KBM-7 (cell line): ENCODE measurements at regions not wholly inside any gene's neighbourhood (a gene's known extent, or its start where the extent isn't known, plus 50 kb on each side); places are given as distances from the start of the nearest gene placed in this dataset.

Source experiments
- DNase-seq: peaks from one replicate; pipeline ENCODE4 v3.0.0-alpha.2; 2015
- in situ Hi-C: fragments of 300-500 bp; cut with MboI; formaldehyde crosslinking; loops from 2 replicates; pipeline ENCODE4 v1.14.3; 2020; ENCODE audit warnings: low sequenced_read_pairs, low pct_unique_long_range_greater_than_20kb, mixed read lengths

DNA sequence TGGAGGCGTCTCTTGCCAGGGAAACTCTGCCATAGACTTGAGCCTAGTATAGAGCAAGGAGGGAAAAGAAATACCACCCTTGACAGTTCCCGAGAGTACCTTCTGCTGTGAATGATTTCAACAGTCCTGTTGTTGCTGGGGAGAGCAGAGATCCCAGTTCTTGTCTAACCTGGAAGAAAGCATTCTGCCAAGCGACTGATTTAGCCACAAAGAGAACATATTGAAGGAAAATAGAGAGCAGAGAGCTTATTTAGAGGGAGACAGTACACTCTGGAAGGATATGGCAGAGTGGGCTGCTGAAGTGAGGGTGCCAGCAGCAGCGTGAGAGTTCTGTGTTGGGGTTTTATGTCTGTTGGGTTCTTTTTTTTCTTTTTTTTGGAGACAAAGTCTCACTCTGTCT is 966.9 kb upstream of the TMEM132C start:
- no peak for DNase-seq
- in situ Hi-C loops, result no loop called here

DNA sequence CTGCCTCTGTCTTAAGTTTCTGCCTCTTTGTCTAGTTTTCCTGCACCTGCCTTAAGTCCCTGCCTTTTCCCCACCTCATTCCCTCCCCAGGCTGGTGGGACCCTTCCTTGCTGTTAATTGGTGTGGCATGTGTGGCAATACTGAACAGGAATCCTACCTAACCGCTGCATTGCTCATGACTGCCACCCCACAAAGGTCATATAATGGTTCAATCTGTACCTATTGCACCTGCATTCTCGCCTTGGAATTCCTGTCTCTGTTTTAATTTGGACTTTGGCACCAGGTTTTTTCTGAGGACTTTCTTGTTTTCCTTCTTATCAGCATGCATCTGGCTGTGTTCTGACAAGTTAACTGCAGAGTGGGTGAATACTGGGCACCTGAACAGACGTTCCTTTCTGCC is 966.2 kb upstream of the TMEM132C start:
- no peak for DNase-seq
- in situ Hi-C loops, result no loop called here

DNA sequence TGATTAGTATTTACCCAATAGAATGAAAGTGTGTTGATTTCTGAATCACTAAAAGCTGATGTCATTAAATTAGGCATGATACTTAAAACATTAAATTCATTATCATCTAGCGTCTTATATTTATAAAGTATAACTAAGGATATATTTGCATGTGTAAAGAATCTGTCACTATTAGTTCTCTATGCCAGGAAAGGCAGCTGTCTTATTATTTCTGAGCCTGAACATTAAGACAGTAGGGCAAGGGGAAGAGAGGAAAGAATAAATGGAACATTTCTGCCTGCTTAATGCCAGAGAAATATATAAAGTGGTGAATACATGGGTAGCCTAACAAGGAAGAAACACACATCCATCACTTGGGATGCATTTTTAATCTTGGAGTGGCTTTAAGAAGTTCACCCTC is 965.1 kb upstream of the TMEM132C start:
- no peak for DNase-seq
- in situ Hi-C loops, result no loop called here

DNA sequence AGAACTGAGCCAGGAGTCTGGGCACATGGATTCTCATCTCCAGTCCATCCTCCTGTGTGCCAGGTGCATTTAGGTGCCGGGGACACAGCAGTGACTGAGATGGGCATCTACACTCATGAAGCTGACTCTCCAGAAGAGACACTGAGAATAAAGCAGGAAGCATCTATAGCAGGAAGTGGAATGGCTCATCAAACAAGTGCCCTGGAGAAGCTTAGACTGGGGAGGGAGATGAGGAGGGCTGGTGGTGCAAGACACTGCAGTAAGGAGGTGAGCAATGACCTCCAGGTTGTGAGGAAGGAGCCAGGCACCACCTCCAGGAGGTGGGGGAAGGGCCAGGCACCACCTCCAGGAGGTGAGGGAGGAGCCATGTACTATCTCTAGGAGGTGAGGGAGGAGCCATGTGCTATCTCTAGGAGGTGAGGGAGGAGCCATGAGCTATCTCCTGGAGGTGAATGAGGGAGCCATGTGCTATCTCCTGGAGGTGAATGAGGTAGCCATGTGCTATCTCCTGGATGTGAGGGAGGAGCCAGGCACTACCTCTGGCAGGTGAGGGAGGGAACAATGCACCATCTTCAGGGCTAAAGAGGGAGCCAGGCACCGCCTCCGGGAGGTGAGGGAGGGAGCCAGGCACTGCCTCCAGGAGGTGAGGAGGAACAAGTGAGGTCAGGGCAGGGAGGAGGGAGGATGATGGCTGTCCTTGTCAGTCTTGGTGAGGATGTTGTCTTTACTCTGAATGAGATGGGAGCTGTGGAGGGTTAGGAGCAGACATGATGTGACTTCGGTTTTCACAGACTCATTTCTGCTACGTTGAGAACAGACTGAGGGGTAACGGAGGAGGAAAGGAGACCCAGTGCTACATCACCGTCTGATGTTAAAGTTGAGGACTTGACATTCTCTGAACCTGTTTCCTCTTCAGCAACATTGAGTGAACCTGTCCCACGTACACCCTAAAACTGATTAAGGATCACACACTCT is 961.9 kb upstream of the TMEM132C start:
- DNase-seq, result no peak
- in situ Hi-C loops, result no loop called here

DNA sequence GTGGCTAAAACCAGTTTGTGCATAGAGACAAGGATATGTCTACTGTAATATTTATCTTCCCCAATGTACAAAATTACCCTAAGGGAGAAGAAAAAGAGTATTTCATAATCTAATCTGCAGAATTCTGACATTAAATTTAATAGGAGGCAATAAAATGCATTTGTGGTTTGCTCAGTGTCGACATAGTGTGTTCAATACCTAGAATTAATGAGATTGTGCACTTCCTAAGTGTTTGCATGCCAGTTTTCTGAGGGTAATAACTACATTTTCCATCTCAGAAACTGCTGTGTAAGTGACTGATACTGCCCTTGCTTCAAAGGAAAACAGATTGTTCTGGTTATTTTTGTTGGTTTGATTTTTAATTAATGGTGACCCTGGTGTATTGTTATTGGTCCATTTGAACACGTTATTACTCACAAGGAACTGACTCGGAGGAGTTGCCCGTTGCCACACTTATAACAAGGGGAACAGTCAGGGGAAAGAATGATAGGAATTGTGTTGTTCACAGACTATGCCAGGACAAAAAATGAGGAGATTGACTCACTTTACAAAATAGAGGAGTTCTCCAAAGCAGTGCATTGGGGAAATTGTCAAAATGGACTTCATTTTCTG is 960.3 kb upstream of the TMEM132C start:
- no peak for DNase-seq

DNA sequence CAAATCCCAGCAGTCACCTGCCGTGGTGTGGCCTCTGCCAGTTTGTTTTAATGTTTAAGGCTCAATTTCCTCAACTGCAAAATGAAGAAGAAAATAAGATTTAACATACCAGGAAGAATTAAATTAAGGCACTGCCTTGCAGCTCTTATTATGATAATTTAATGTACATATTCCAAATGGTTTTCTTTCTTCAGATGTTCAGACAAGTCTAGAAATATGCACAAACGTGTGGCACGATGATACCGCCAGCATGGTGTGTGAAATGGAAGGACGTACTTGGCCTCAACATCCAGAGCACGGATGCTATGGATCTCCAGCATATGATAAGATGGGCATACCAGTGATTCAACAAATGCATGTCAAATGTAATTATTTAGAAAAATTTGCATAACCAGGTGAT is 959.4 kb upstream of the TMEM132C start:
- no peak for DNase-seq
- in situ Hi-C loops, result no loop called here

More for the DNA sequence above, 960.3 kb upstream of the TMEM132C start:
- in situ Hi-C loops, result no loop called here

DNA sequence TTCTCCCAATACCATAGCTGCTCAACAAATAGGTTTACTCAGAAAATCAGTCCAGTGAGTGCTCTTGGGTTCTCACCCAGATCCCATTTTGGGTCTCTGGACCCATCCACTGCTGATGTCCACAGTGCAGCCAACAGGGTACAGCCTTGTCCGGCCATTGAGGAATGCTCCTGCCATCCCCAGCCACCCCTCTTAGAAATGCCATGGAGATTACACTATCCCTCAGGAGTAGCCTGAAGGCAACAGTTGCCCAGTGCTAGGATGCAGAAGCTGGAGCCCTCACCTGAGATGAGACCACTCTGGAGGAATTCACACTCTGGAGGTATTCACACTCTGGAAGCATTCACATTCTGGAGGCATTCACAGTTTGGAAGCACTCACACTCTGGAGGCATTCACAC is 958.8 kb upstream of the TMEM132C start:
- in situ Hi-C loops, result no loop called here

DNA sequence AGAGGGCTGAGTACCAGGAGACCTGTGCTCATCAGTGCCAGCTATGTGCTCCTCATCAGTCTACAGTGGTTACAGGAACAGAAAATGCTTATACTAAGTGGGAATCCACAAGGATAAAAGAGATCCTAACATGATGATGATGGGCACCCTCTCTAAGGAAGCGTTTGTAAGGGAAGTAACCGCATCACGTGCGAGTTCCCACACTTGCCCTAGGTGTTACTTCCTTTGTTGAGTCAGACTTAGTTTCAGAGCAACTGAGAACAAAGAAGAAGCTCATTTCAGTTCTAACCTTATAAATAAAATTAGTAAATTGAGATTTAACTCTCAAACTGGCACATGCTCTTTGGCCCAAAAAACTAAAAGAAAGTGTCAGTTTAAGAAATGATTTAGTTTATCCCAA is 956.4 kb upstream of the TMEM132C start:
- no peak for DNase-seq
- in situ Hi-C loops, result no loop called here

More for the DNA sequence above, 958.8 kb upstream of the TMEM132C start:
- no peak for DNase-seq

DNA sequence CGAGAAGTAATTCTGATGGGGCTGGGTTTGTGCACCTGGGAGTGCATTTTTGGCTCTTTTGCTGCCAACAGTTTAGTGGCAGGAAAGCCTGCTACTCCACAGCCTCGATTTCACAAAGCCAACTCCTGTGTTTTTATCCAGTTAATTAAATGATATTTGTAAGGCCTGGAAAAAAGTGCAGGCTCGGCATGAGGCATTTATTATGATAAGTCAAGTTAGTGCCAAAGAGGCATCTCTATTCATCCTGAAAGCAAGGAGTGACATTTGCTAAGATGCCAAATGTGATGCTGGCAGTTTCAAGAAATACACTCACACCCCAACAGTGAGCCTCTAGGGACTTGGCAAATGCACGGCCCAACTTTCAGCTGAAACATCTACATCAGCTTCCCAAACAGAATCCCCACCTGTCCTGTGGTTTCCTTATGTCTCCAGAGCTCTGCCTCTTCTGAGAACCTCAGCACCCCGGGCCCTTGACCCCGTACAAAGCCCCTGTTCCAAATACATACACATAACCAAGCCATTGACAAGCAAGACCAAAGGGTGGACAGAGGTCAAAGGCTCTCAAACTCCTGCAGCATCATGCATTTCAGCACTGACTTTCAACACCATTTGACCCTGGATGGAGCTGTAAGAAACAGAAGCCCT is 955.1 kb upstream of the TMEM132C start:
- no peak for DNase-seq
- in situ Hi-C loops, result no loop called here

DNA sequence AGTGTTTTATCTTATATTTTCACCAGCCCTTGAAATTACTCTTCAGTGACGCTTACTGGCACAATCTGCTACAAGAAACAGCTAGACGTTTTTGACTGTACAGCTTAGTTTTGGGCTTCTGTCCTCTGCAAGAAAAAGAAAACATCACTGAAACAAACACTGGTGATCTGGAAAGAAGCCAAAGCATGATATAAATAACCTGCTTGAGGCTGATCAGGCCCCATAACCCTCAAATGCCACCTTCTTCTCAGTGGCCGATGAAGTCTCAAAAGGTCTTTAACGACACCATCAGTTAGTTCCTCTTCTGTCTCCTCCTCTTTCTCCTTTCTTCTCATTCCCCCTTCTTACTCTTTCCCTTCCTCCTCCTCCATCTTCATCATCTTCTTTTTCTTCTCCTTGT is 942.3 kb upstream of the TMEM132C start:
- in situ Hi-C loops, result no loop called here
- DNase-seq, result no peak

DNA sequence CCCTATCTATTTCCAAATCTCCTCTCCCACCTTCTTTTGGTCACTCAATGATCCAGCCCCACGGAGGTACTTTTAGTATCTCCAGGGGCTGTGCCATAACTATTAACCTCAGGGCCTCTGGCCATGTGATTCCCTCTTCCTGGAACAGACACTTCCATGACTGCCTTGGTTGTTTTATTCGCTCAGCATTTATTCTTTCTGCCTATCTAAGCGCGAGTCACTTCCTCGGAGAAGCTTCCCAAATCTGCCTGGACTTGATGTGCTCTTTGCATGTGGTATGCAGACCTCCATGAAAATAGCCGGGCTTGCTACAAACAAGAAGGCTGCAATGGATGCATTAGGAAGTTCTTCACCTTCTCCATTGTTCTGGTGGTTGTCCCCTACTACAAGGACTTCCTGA is 939.0 kb upstream of the TMEM132C start:
- in situ Hi-C loops, result no loop called here
- no peak for DNase-seq

DNA sequence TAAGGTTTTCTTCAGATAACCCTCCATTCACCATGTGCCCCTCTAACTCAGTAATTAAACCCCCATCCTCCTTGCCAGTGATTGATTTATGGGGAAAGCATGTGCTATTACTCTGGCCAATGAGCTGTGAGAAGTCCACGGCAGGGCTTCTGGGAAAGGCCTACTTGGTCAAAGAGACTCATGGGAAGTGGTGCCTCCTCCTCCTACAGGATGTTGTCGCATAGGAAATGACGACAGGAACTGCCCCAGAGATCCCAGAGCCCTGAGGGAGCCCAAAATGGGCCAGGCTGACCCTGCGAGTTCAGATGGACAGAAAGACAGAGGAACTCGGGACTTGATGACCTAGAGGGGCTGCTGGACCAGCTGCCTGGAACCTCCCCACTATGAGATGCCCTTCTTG is 938.1 kb upstream of the TMEM132C start:
- in situ Hi-C loops, result no loop called here
- DNase-seq, result no peak

DNA sequence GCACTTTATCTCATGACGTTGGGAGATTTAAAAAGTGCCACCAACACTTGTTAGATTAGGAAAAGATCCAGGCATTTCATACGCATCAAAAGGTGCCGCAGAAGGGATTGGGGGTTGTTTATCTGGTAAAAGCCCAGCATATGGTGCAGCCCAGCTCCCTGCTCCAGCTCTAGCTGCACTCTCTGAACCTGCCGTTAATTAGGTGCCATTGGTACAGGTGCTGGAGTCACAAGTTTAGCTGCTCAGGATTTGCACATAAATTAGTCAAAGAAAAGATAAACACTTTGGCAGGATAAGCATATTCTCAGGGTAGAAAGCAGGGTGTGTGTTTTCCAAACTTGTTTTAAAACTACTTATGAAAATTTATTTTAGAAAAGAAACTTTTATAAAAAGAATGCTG is 932.6 kb upstream of the TMEM132C start:
- in situ Hi-C loops, result no loop called here
- DNase-seq, result no peak

DNA sequence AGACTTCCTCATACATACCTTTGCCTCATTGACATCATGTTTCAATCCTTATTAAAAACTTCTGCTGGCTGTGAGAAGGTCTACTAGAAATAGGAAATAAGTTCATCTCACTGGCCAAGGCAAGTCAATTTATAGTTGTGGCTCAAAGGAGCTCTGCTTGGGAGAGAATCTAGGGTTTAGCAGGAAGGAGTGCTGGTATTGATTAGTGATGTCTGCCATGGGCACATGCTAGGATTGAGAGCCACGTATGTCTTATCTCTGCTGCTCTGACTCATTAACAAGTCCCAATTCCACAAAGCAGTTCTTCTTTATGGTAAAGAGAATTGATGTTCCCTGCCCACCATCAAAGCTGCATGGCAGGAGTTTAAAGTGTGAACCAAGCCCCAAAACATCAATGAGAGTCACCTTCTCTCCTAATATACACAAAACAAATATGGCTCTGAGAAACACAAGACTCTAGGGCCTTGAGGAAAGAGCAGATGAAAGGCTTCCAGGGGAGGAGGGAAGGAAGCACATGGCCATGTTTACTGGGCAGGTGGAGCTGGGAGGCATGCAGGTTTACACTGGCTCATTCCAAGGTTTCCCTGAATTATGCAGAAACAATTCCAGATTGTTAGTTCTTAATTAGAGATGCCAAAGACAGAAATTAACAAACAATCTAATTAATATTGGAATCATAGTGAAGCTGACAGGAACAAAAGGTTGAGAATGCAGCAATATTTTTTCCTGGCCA is 931.9 kb upstream of the TMEM132C start:
- DNase-seq, result no peak

DNA sequence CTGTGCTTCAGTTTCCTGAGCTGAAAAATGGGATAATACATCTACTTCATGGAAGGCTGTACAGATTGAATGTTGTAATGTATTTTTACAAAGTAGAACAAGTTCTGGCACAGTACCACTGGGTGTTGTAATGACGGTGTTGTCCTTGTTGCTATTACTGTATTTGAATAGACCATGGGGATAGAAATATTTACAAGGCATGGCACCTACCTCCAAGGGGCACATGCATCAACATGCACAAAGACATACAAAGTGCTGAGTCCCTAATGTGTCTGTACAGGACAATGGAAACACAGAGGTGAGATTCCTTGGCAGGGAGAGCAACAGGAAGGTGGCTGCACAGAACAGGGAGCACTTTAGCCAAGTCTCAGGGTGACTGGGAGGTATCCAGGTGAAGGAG is 930.6 kb upstream of the TMEM132C start:
- in situ Hi-C loops, result no loop called here
- DNase-seq, result no peak

More for the DNA sequence above, 931.9 kb upstream of the TMEM132C start:
- in situ Hi-C loops, result no loop called here

DNA sequence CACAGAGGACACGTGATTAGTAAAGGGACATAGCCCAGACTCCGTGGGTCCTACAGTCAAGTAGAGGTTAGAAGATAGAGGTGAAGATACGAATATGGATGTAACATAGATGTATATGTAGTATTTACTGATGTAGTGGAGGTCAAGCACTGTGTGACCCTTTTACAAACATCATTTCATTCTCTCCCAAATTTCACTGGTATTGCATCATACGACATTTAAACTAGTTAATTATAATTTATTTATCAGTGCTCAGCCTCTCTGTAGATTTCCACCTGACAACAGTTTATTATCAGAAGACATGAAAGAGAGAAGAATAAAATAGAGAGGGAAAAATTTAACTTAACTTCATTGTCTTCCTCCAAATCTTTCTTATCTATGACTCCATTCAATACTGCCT is 927.9 kb upstream of the TMEM132C start:
- no peak for DNase-seq
- in situ Hi-C loops, result no loop called here

DNA sequence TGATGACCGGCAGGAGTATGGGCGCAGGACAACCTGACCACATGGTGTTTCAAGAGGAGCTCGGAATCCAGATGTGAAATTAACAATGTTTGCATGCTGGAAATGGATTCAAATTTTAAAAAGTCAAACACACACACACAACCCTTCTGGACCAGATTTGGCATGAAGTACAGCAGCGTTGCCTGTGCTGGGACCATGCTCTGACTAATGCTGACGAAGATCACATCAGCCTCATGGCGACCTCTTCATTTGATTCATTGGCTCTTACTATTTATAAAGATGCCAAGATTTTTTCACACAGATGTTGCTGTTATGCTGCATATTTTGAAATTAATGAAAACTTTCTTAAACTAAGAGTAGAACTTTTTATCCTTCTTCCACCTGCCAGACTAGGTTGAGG is 926.6 kb upstream of the TMEM132C start:
- in situ Hi-C loops, result no loop called here
- DNase-seq, result no peak

DNA sequence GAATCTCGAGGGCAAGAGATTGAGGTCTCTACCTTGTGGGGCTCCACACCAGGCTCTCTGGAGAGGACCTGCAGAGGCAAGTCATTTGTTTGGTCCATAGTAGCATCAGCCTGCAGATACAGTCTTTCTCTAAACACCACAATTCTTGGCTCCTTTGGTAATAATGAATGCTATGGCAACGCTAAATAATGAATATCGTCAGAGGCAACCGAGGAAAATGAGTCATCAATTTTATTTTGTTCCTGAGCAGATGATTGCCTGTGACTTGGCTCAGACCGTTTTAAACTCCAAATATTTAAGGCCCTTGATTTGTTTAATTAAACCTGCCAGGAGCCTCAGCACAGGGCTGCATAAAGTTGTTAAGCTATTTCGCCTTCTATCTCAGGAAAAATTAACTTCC is 924.1 kb upstream of the TMEM132C start:
- no peak for DNase-seq
- in situ Hi-C loops, result no loop called here

DNA sequence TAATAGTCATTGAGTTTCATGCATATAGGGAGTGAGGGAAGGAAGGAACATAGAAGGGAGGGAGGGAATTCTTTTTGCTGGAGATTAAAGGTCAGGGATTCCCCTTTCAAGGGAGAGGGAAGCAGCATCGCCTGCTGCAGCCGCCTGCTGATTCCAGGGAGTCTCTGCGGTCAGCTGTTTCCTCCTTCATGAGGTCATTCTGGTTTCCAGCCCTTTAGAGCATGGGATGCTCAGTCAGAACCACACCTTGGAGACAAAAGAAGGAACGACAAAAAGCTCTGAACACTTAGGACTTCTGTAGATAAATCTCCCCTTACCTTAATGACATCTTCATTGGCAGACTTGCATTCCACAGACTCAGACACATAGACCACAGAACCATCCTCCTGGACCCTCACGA is 923.0 kb upstream of the TMEM132C start:
- in situ Hi-C loops, result no loop called here
- DNase-seq, result no peak
